Keratinocyte (primary cell): ENCODE measurements at regions not wholly inside any gene's neighbourhood (a gene's known extent, or its start where the extent isn't known, plus 50 kb on each side); places are given as distances from the start of the nearest gene placed in this dataset.
"Not testable (repeated sequence)": the region's sequence is repeated elsewhere in the genome, so short reads cannot be mapped to it uniquely, and the experiment has no call there.

Experiments
- DNase-seq: peaks from one replicate; pipeline ENCODE4 v3.0.0-alpha.2; 2011; ENCODE audit warnings: low read depth, missing footprints, low spot score
- FAIRE-seq: peaks from 2 replicates; lab custom pipeline; 2011; peaks lifted over from hg19 to GRCh38; lab: Jason Lieb, UNC
- H2AFZ ChIP-seq: 2 replicates; pipeline ENCODE4 v1.6.0; 2012; ENCODE audit warnings: low read length, control low read depth, inconsistent platforms; ENCODE audit not compliant: control insufficient read depth
- H3K27ac ChIP-seq: 2 replicates; pipeline ENCODE4 v1.5.1; 2011; ENCODE audit warnings: low read length; ENCODE audit not compliant: control insufficient read depth, insufficient read depth
- H3K27me3 ChIP-seq: 3 replicates; pipeline ENCODE4 v1.6.0; 2011; ENCODE audit warnings: low read length; ENCODE audit not compliant: control insufficient read depth, insufficient read depth; ENCODE audit errors: extremely low read depth
- H3K36me3 ChIP-seq, 2 experiments: 2 replicates in 1 of 2; 3 replicates in 1 of 2; pipeline ENCODE4 v1.5.1; 2011; ENCODE audit warnings: low read length in 2 of 2, mild to moderate bottlenecking in 1 of 2; ENCODE audit not compliant: control insufficient read depth in 2 of 2, insufficient read depth in 2 of 2; ENCODE audit errors: extremely low read depth in 1 of 2
- H3K4me1 ChIP-seq: 3 replicates; pipeline ENCODE4 v1.5.1; 2011; ENCODE audit warnings: low read length; ENCODE audit not compliant: control insufficient read depth, insufficient read depth; ENCODE audit errors: extremely low read depth
- H3K4me2 ChIP-seq: 3 replicates; pipeline ENCODE4 v1.6.0; 2011; ENCODE audit warnings: low read depth, low read length; ENCODE audit not compliant: control insufficient read depth, insufficient read depth; ENCODE audit errors: extremely low read depth
- H3K4me3 ChIP-seq, 3 experiments: fragments of 200-600 bp in 1 of 3; sonication (generic) in 1 of 3; 2 replicates in 2 of 3; 3 replicates in 1 of 3; pipeline ENCODE4 v1.5.1; 2011 to 2016; ENCODE audit warnings: low read length in 3 of 3, mild to moderate bottlenecking in 3 of 3, control low read depth in 2 of 3, inconsistent platforms in 1 of 3, low read depth in 1 of 3, mixed read lengths in 1 of 3, mixed run types in 1 of 3, moderate library complexity in 1 of 3; ENCODE audit not compliant: control insufficient read depth in 2 of 3, insufficient read depth in 2 of 3; ENCODE audit errors: extremely low read depth in 1 of 3
- H3K79me2 ChIP-seq: 2 replicates; pipeline ENCODE4 v1.6.0; 2012; ENCODE audit warnings: low read length; ENCODE audit not compliant: control insufficient read depth, insufficient read depth
- H3K9ac ChIP-seq: 3 replicates; pipeline ENCODE4 v1.6.0; 2011; ENCODE audit warnings: low read length; ENCODE audit not compliant: control insufficient read depth, insufficient read depth; ENCODE audit errors: extremely low read depth
- H3K9me1 ChIP-seq: 3 replicates; pipeline ENCODE4 v1.6.0; 2011; ENCODE audit warnings: low read length; ENCODE audit not compliant: control insufficient read depth, insufficient read depth; ENCODE audit errors: extremely low read depth
- H3K9me3 ChIP-seq: 2 replicates; pipeline ENCODE4 v1.5.1; 2012; ENCODE audit warnings: low read depth, low read length; ENCODE audit not compliant: control insufficient read depth
- H4K20me1 ChIP-seq: 3 replicates; pipeline ENCODE4 v1.6.0; 2011; ENCODE audit warnings: low read length; ENCODE audit not compliant: control insufficient read depth, insufficient read depth; ENCODE audit errors: extremely low read depth
- CTCF ChIP-seq, 3 experiments: IDR thresholded peaks in 1 of 3; conservative IDR thresholded peaks in 1 of 3; optimal IDR thresholded peaks in 1 of 3; 2 replicates in 2 of 3; 3 replicates in 1 of 3; pipeline versions ENCODE3 to v1.5.1; 2011; ENCODE audit warnings: low read length in 3 of 3, mild to moderate bottlenecking in 3 of 3, moderate library complexity in 2 of 3, control low read depth in 1 of 3, inconsistent platforms in 1 of 3; ENCODE audit not compliant: insufficient read depth in 2 of 3; ENCODE audit errors: extremely low read depth in 1 of 3
- EZH2 ChIP-seq: IDR thresholded peaks from one replicate; pipeline ENCODE4 v1.6.1; 2012; ENCODE audit warnings: inconsistent platforms, mild to moderate bottlenecking, low read length, moderate library complexity
- dilution Hi-C: fragments of 300-500 bp; cut with MboI; formaldehyde crosslinking; loops from one replicate; pipeline ENCODE4 v1.7.0; 2020; ENCODE audit warnings: low sequenced_read_pairs; ENCODE audit not compliant: extremely low pct_ligation_motif_present

- Histone ChIP-seq H3K27me3 (no peaks in the 10 kb centered on the region), H3K4me1 (no peaks in the 10 kb centered on the region), H3K4me2 (no peak overlapping the region), H3K27ac (no peak overlapping the region), H3K79me2 (no peaks in the 10 kb centered on the region), H3K9me1 (no peaks in the 10 kb centered on the region), H3K9ac (no peak overlapping the region), H3K4me3 (no peak overlapping the region), H3K9me3 (peaks cover 21% of the 10 kb centered on the region), H3K36me3 (no peaks in the 10 kb centered on the region), H2AFZ (no peak overlapping the region), H4K20me1 (no peaks in the 10 kb centered on the region)
- FAIRE-seq (no peak), DNase-seq (no peak)
- no peak for TF ChIP-seq EZH2
- TF ChIP-seq CTCF (optimal IDR thresholded peaks at IDR 0.05 in 1 of 3, IDR thresholded peaks at IDR 0.05 in 1 of 3, conservative IDR thresholded peaks at IDR 0.05 in 1 of 3; ENCODE audit: extremely low read depth in 1 of 3, insufficient read depth in 2 of 3, low read length in 3 of 3): no peak
- dilution Hi-C loops: no loop called here
Observed at GRCh38 chr22:48621085-48621484, 1206.6 kb downstream of the BRD1 start.

DNA sequence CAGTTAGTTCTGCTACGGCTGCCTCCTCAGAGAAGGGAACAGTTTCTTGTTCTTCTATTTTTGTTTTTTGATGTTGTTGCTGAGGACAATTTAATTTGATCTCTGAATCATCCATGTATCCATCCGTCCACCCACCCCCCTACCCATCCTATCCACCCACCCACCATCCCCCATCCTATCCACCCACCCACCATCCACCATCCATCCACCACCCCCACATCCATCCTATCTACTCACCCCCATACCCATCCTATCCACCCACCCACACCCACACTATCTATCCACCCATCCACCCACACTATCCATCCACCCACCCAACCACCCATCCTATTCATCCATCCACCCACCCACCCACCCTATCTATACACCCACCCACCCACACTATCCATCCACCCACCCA is 1207.2 kb downstream of the BRD1 start:
- H4K20me1 ChIP-seq, H3K4me1 ChIP-seq, FAIRE-seq, dilution Hi-C loops, H3K27me3 ChIP-seq, H3K36me3 ChIP-seq, H3K79me2 ChIP-seq, DNase-seq, H3K27ac ChIP-seq, H3K9me1 ChIP-seq, H3K4me3 ChIP-seq, H3K9ac ChIP-seq, H2AFZ ChIP-seq, H3K4me2 ChIP-seq: not testable (repeated sequence)
- peaks cover 21% of the 10 kb centered on the region for H3K9me3 ChIP-seq

DNA sequence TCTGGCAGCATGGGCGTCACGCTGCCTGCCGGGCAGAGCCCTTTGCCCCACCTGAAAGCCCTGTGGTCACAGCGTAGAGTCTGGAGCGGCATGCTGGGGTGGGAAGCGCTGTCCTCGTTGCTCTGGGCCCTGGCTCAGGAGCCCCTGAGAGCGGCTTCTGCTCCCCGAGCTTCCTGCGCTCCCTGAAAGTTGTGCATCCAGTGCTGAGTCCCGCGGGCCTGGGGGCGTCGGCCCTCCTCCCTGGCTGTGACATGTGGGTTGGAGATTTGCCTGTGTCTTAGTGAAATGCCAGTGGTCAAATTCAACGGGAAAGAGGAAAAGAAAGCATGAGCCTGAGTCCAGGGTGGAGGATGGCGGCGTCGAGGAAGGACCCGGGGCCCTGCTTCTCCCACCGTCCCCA is 1208.0 kb downstream of the BRD1 start:
- H3K4me3 ChIP-seq: no peak overlapping the region
- H3K79me2 ChIP-seq: no peaks in the 10 kb centered on the region
- no peak overlapping the region for H2AFZ ChIP-seq
- no peaks in the 10 kb centered on the region for H3K4me1 ChIP-seq
- H3K27me3 ChIP-seq: no peaks in the 10 kb centered on the region
- FAIRE-seq (no peak), DNase-seq (no peak)
- no peaks in the 10 kb centered on the region for H4K20me1 ChIP-seq
- TF ChIP-seq CTCF (optimal IDR thresholded peaks at IDR 0.05 in 1 of 3, IDR thresholded peaks at IDR 0.05 in 1 of 3, conservative IDR thresholded peaks at IDR 0.05 in 1 of 3; ENCODE audit: extremely low read depth in 1 of 3, insufficient read depth in 2 of 3, low read length in 3 of 3) (no peak), EZH2 (no peak)
- no peak overlapping the region for H3K27ac ChIP-seq
- H3K9ac ChIP-seq: no peak overlapping the region
- dilution Hi-C loops: no loop called here
- no peaks in the 10 kb centered on the region for H3K36me3 ChIP-seq
- no peak overlapping the region for H3K4me2 ChIP-seq
- peaks cover 25% of the 10 kb centered on the region for H3K9me3 ChIP-seq
- no peaks in the 10 kb centered on the region for H3K9me1 ChIP-seq
